SK-N-SH (cell line): ENCODE measurements at regions not wholly inside any gene's neighbourhood (a gene's known extent, or its start where the extent isn't known, plus 50 kb on each side); places are given as distances from the start of the nearest gene placed in this dataset.

ENCODE experiments used
- EP300 ChIP-seq, 2 experiments: IDR thresholded peaks; 2 replicates each; pipeline versions ENCODE4 v1.4.0 to v1.6.1; 2012; ENCODE audit warnings: borderline replicate concordance in 1 of 2, low read depth in 1 of 2, low read length in 1 of 2
- EZH2phosphoT487 ChIP-seq: fragments of 200-600 bp; sonication (generic); IDR thresholded peaks from 2 replicates; pipeline ENCODE4 v1.6.1; 2017; ENCODE audit warnings: low read depth, mixed run types, mild to moderate bottlenecking, antibody characterized with exemption, moderate library complexity, borderline replicate concordance
- FOXM1 ChIP-seq: IDR thresholded peaks from 2 replicates; pipeline ENCODE4 v1.4.0; 2012; ENCODE audit warnings: low read depth, mild to moderate bottlenecking
- GATA2 ChIP-seq: sonication (generic); formaldehyde crosslinking; IDR thresholded peaks from 2 replicates; pipeline ENCODE4 v1.5.0; 2020; ENCODE audit warnings: mild to moderate bottlenecking, missing genetic modification reagents
- JUND ChIP-seq: IDR thresholded peaks from 2 replicates; pipeline ENCODE4 v1.4.0; 2012
- NFIC ChIP-seq: IDR thresholded peaks from 2 replicates; pipeline ENCODE4 v1.4.0; 2012; ENCODE audit warnings: borderline replicate concordance
- NRF1 ChIP-seq: IDR thresholded peaks from 2 replicates; pipeline ENCODE4 v1.6.1; 2012; ENCODE audit warnings: low read depth, mild to moderate bottlenecking, low read length
- POLR2AphosphoS5 ChIP-seq: IDR thresholded peaks from 2 replicates; pipeline ENCODE4 v1.6.1; 2012; ENCODE audit warnings: low read depth, low read length
- RXRA ChIP-seq: IDR thresholded peaks from 2 replicates; pipeline ENCODE4 v1.4.0; 2012; ENCODE audit warnings: low read depth, mild to moderate bottlenecking, borderline replicate concordance
- SMC3 ChIP-seq: IDR thresholded peaks from 2 replicates; pipeline ENCODE4 v1.6.1; 2012; ENCODE audit warnings: low read depth, low read length, improper control_type of control experiment
- TEAD4 ChIP-seq: IDR thresholded peaks from 2 replicates; pipeline ENCODE4 v1.4.0; 2012; ENCODE audit warnings: mild to moderate bottlenecking, borderline replicate concordance; ENCODE audit not compliant: insufficient read depth
- TF ChIP-seq, protein P1 (sequence below): fragments of 200-600 bp; sonication (generic); IDR thresholded peaks from 2 replicates; pipeline ENCODE4 v1.6.1; 2017; ENCODE audit warnings: antibody characterized with exemption, mild to moderate bottlenecking, moderate library complexity
- TF ChIP-seq, protein P2 (sequence below): IDR thresholded peaks from 2 replicates; pipeline ENCODE4 v1.4.0; 2012; ENCODE audit warnings: low read depth

DNA sequence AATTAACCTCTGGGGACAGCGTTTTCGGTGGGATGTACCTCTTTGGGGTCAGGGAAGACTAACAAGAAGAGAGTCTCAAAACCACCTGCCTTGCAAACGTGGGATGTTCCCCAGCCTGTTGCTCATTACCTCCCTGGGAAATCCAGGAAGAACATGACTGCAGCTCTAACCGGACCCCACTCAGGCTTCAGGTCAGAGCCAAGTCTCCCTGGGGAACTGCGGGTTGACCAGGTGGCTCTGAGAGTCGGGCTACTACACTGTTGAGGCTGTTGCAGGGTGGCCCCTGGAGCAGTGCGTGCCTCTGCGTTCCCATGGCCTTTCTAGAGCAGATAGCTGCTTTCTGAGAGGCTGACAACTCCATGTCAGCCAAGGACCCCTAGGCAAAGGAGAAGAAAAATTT is 309.1 kb downstream of the FOXL1 start:
- TF ChIP-seq, protein P1, sequence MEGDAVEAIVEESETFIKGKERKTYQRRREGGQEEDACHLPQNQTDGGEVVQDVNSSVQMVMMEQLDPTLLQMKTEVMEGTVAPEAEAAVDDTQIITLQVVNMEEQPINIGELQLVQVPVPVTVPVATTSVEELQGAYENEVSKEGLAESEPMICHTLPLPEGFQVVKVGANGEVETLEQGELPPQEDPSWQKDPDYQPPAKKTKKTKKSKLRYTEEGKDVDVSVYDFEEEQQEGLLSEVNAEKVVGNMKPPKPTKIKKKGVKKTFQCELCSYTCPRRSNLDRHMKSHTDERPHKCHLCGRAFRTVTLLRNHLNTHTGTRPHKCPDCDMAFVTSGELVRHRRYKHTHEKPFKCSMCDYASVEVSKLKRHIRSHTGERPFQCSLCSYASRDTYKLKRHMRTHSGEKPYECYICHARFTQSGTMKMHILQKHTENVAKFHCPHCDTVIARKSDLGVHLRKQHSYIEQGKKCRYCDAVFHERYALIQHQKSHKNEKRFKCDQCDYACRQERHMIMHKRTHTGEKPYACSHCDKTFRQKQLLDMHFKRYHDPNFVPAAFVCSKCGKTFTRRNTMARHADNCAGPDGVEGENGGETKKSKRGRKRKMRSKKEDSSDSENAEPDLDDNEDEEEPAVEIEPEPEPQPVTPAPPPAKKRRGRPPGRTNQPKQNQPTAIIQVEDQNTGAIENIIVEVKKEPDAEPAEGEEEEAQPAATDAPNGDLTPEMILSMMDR, result no peak
- TF ChIP-seq, protein P2, sequence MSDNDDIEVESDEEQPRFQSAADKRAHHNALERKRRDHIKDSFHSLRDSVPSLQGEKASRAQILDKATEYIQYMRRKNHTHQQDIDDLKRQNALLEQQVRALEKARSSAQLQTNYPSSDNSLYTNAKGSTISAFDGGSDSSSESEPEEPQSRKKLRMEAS, result no peak
- TF ChIP-seq EZH2phosphoT487, result no peak
- TF ChIP-seq EP300 (IDR thresholded peaks at IDR 0.05; ENCODE audit: borderline replicate concordance in 1 of 2, low read depth in 1 of 2, low read length in 1 of 2), result no peak
- no peak for TF ChIP-seq JUND
- TF ChIP-seq RXRA, result no peak
- no peak for TF ChIP-seq POLR2AphosphoS5
- TF ChIP-seq NRF1, result no peak
- no peak for TF ChIP-seq FOXM1
- no peak for TF ChIP-seq NFIC
- TF ChIP-seq TEAD4, result no peak
- no peak for TF ChIP-seq SMC3
- TF ChIP-seq GATA2 (CRISPR knock-in tag), result no peak
